SK-N-SH (cell line): ENCODE measurements at regions not wholly inside any gene's neighbourhood (a gene's known extent, or its start where the extent isn't known, plus 50 kb on each side); places are given as distances from the start of the nearest gene placed in this dataset.

ENCODE experiments used
- EZH2phosphoT487 ChIP-seq: fragments of 200-600 bp; sonication (generic); IDR thresholded peaks from 2 replicates; pipeline ENCODE4 v1.6.1; 2017; ENCODE audit warnings: low read depth, mixed run types, mild to moderate bottlenecking, antibody characterized with exemption, moderate library complexity, borderline replicate concordance
- POLR2AphosphoS5 ChIP-seq: IDR thresholded peaks from 2 replicates; pipeline ENCODE4 v1.6.1; 2012; ENCODE audit warnings: low read depth, low read length
- RFX5 ChIP-seq: IDR thresholded peaks from 2 replicates; pipeline ENCODE4 v1.6.1; 2012; ENCODE audit warnings: mild to moderate bottlenecking, improper control_type of control experiment, low read length
- TCF12 ChIP-seq: IDR thresholded peaks from 2 replicates; pipeline ENCODE4 v1.4.0; 2012
- TF ChIP-seq, protein P1 (sequence below): fragments of 200-600 bp; sonication (generic); IDR thresholded peaks from 2 replicates; pipeline ENCODE4 v1.6.1; 2017; ENCODE audit warnings: antibody characterized with exemption, mild to moderate bottlenecking, moderate library complexity

DNA sequence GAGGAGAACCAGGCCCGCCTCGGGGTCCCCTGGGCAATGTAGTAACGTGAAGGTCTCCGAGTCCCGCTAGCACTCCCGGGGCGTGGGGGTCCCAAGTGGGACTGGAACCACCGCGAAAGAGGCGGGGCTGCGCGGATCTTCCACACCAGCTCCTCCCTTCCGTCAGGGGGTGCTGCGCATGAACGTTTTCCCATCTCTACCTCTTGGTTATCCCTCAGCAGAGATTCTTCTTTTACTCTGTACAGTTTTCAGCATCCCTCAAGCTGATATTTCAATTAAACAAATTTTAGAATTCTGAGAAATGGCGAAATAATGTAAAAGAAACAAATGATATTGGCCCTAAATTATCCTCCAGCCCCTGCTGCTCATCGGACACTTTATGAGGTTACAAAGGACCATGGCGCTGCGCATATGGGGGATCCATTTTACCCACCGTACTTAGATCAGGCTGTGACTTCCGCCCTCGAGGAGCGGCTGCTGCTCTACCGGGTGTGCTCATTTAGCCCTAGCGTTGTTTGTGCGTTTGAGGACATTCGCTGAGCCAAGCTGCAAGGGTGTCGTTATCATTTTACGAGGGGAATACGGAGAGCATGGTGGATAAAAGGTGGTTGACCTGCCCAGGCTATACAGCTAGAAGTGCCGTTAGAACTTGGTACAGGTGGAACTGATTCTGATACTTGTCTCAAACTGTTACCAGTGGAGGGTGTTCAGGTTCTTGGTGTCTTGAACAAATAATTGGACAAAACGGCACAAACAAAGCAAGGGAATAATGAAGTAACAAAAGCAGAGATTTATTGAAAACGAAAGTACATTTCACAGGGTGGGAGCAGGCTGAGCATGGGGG lies 75.2 kb upstream of the CHD6 start:
- peak; percentile 29; the same call in 1 of the 2 replicates for TF ChIP-seq TCF12
- TF ChIP-seq, protein P1, sequence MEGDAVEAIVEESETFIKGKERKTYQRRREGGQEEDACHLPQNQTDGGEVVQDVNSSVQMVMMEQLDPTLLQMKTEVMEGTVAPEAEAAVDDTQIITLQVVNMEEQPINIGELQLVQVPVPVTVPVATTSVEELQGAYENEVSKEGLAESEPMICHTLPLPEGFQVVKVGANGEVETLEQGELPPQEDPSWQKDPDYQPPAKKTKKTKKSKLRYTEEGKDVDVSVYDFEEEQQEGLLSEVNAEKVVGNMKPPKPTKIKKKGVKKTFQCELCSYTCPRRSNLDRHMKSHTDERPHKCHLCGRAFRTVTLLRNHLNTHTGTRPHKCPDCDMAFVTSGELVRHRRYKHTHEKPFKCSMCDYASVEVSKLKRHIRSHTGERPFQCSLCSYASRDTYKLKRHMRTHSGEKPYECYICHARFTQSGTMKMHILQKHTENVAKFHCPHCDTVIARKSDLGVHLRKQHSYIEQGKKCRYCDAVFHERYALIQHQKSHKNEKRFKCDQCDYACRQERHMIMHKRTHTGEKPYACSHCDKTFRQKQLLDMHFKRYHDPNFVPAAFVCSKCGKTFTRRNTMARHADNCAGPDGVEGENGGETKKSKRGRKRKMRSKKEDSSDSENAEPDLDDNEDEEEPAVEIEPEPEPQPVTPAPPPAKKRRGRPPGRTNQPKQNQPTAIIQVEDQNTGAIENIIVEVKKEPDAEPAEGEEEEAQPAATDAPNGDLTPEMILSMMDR = peak; percentile 76
- TF ChIP-seq EZH2phosphoT487 = no peak
- peak; percentile 86 for TF ChIP-seq POLR2AphosphoS5
- TF ChIP-seq RFX5 = no peak
